IMR-90 (cell line): ENCODE measurements at regions not wholly inside any gene's neighbourhood (a gene's known extent, or its start where the extent isn't known, plus 50 kb on each side); places are given as distances from the start of the nearest gene placed in this dataset.

ENCODE experiments used
- ATAC-seq: fragments of 200-7000 bp; cut with Tn5 transposase; 2 replicates; pipeline ENCODE4 v1.9.1; 2020; ENCODE audit warnings: low read depth, mild to moderate bottlenecking, moderate library complexity
- BruUV-seq: library from RNA; stranded (reverse); fragments of 400-500 nt; replicated peaks from 2 replicates; lab custom pipeline; 2021; lab: Mats Ljungman, UMichigan
- CTCF ChIA-PET: fragments of 300-600 bp; formaldehyde crosslinking; extraction: SDS; loops from one replicate; lab custom pipeline; 2021; ENCODE audit warnings: antibody characterized with exemption; lab: Yijun Ruan, JAX
- POLR2A ChIA-PET: fragments of 300-600 bp; sonication (Branson Sonifier 250); formaldehyde crosslinking; loops from one replicate; lab custom pipeline; 2022; ENCODE audit warnings: antibody characterized with exemption; ENCODE audit not compliant: unreplicated experiment; lab: Charles Lee
- DNase-seq: peaks from one replicate; pipeline ENCODE4 v3.0.0; 2013
- H2AFZ ChIP-seq: replicated peaks from 2 replicates; pipeline ENCODE3; 2013; ENCODE audit warnings: low read length, mild to moderate bottlenecking; ENCODE audit not compliant: poor library complexity
- H2AK5ac ChIP-seq: 2 replicates; pipeline ENCODE4 v1.6.1; 2013; ENCODE audit warnings: low read depth, low read length, inconsistent platforms
- H2AK9ac ChIP-seq: replicated peaks from 2 replicates; pipeline ENCODE3; 2013; ENCODE audit warnings: mild to moderate bottlenecking, low read depth, low read length, moderate library complexity; ENCODE audit not compliant: poor library complexity
- H2BK120ac ChIP-seq: 2 replicates; pipeline ENCODE4 v1.6.1; 2013; ENCODE audit warnings: low read depth, low read length, inconsistent platforms
- H2BK15ac ChIP-seq: 3 replicates; pipeline ENCODE4 v1.6.1; 2013; ENCODE audit warnings: low read depth, low read length, inconsistent platforms
- H2BK20ac ChIP-seq: 2 replicates; pipeline ENCODE4 v1.6.1; 2013; ENCODE audit warnings: low read depth, mild to moderate bottlenecking, inconsistent platforms, low read length, moderate library complexity
- H2BK5ac ChIP-seq: 2 replicates; pipeline ENCODE4 v1.6.1; 2013; ENCODE audit warnings: mild to moderate bottlenecking, low read depth, low read length, inconsistent platforms; ENCODE audit not compliant: poor library complexity, severe bottlenecking
- H3K14ac ChIP-seq: replicated peaks from 2 replicates; pipeline ENCODE4 v1.6.1; 2013; ENCODE audit warnings: low read depth, low read length, inconsistent platforms
- H3K18ac ChIP-seq: 2 replicates; pipeline ENCODE4 v1.6.1; 2013; ENCODE audit warnings: low read depth, low read length, control low read depth
- H3K23ac ChIP-seq: 2 replicates; pipeline ENCODE4 v1.6.1; 2013; ENCODE audit warnings: low read depth, low read length, inconsistent platforms
- H3K27ac ChIP-seq: 2 replicates; pipeline ENCODE4 v1.5.1; 2013; ENCODE audit warnings: mild to moderate bottlenecking, control low read depth, low read length; ENCODE audit not compliant: insufficient read depth
- H3K27me3 ChIP-seq: 2 replicates; pipeline ENCODE4 v1.6.1; 2013; ENCODE audit warnings: low read length; ENCODE audit not compliant: control insufficient read depth, insufficient read depth
- H3K36me3 ChIP-seq: 2 replicates; pipeline ENCODE4 v1.6.1; 2013; ENCODE audit warnings: low read length, mixed read lengths; ENCODE audit not compliant: control insufficient read depth, insufficient read depth
- H3K4ac ChIP-seq: 2 replicates; pipeline ENCODE4 v1.6.1; 2013; ENCODE audit warnings: low read depth, low read length, inconsistent platforms
- H3K4me1 ChIP-seq: 2 replicates; pipeline ENCODE4 v1.6.1; 2013; ENCODE audit warnings: low read length, mixed read lengths; ENCODE audit not compliant: control insufficient read depth, insufficient read depth
- H3K4me2 ChIP-seq: 2 replicates; pipeline ENCODE4 v1.6.1; 2013; ENCODE audit warnings: low read depth, mild to moderate bottlenecking, control low read depth, low read length, moderate library complexity
- H3K4me3 ChIP-seq: 2 replicates; pipeline ENCODE4 v1.5.1; 2013; ENCODE audit warnings: low read depth, mild to moderate bottlenecking, control low read depth, low read length, moderate library complexity; ENCODE audit not compliant: insufficient read depth
- H3K56ac ChIP-seq: 2 replicates; pipeline ENCODE4 v1.6.1; 2013; ENCODE audit warnings: low read length, inconsistent platforms; ENCODE audit not compliant: insufficient read depth; ENCODE audit errors: extremely low read depth
- H3K79me1 ChIP-seq, 2 experiments: 2 replicates each; pipeline ENCODE4 v1.6.1; 2013; ENCODE audit warnings: low read length in 2 of 2, inconsistent platforms in 1 of 2, low read depth in 1 of 2
- H3K9ac ChIP-seq: 2 replicates; pipeline ENCODE4 v1.6.1; 2013; ENCODE audit warnings: low read depth, low read length, control low read depth
- H3K9me1 ChIP-seq: 2 replicates; pipeline ENCODE4 v1.6.1; 2013; ENCODE audit warnings: low read length, inconsistent platforms; ENCODE audit not compliant: insufficient read depth
- H3K9me3 ChIP-seq: 2 replicates; pipeline ENCODE4 v1.6.1; 2013; ENCODE audit warnings: low read length; ENCODE audit not compliant: control insufficient read depth, insufficient read depth
- H4K20me1 ChIP-seq: 2 replicates; pipeline ENCODE4 v1.6.1; 2013; ENCODE audit warnings: low read length, inconsistent platforms; ENCODE audit not compliant: insufficient read depth
- H4K5ac ChIP-seq: 2 replicates; pipeline ENCODE4 v1.6.1; 2013; ENCODE audit warnings: mild to moderate bottlenecking, low read depth, low read length, control low read depth
- H4K8ac ChIP-seq, 2 experiments: 2 replicates each; pipeline ENCODE4 v1.6.1; 2013; ENCODE audit warnings: low read depth in 2 of 2, low read length in 2 of 2, control low read depth in 1 of 2, inconsistent platforms in 1 of 2
- H4K91ac ChIP-seq: 2 replicates; pipeline ENCODE4 v1.6.1; 2013; ENCODE audit warnings: low read depth, low read length, inconsistent platforms; ENCODE audit not compliant: insufficient read depth
- BHLHE40 ChIP-seq: fragments of 150-350 bp; IDR thresholded peaks from 2 replicates; pipeline ENCODE4 v1.6.1; 2016; ENCODE audit warnings: mild to moderate bottlenecking, low read depth, low read length
- FOS ChIP-seq: fragments of 150-350 bp; IDR thresholded peaks from 2 replicates; pipeline ENCODE4 v1.6.1; 2016; ENCODE audit warnings: low read depth, low read length
- RAD21 ChIP-seq: IDR thresholded peaks from 2 replicates; pipeline ENCODE4 v1.6.1; 2012; ENCODE audit warnings: low read length, improper control_type of control experiment
- WGBS, 2 experiments: methylation state at CpG; one replicate each; pipeline versions ENCODE4 v1.1.5 to v1.1.7; 2013; ENCODE audit warnings: missing lambda C conversion rate in 2 of 2; ENCODE audit not compliant: insufficient read length in 1 of 2; ENCODE audit errors: extremely low coverage in 2 of 2; 5-methylcytosine and 5-hydroxymethylcytosine counted together
- dilution Hi-C: fragments of 300-500 bp; cut with HindIII; formaldehyde crosslinking; loops from one replicate; pipeline ENCODE4 v1.14.3; 2018; ENCODE audit warnings: low sequenced_read_pairs; ENCODE audit not compliant: unreplicated experiment
- in situ Hi-C: fragments of 300-500 bp; cut with MboI; formaldehyde crosslinking; loops from 3 replicates; pipeline ENCODE4 v1.14.3; 2019; ENCODE audit warnings: low sequenced_read_pairs, inconsistent platforms, mixed read lengths
- intact Hi-C: fragments of 100-400 bp; cut with micrococcal nuclease; formaldehyde crosslinking; loops from 2 replicates; pipeline ENCODE4 v1.10.0; 2022

- Histone ChIP-seq H3K9me3 (no peaks in the 10 kb centered on the region), H4K91ac (no peak overlapping the region), H2AFZ (no peak overlapping the region), H3K9me1 (peaks cover 3% of the 10 kb centered on the region), H3K36me3 (no peaks in the 10 kb centered on the region), H3K9ac (no peak overlapping the region), H3K79me1 (no peaks in the 10 kb centered on the region), H3K23ac (no peak overlapping the region), H4K20me1 (no peaks in the 10 kb centered on the region), H2BK20ac (no peak overlapping the region), H2BK5ac (no peak overlapping the region), H2BK15ac (no peak overlapping the region), H3K4me1 (no peaks in the 10 kb centered on the region; the same call in 1 of the 2 replicates), H3K4me2 (peak overlapping the region; percentile 33; the same call in 1 of the 2 replicates), H3K56ac (no peak overlapping the region), H2BK120ac (no peak overlapping the region), H3K27ac (no peak overlapping the region), H3K4ac (no peak overlapping the region), H3K4me3 (no peak overlapping the region), H2AK9ac (no peak overlapping the region), H2AK5ac (no peak overlapping the region), H3K27me3 (no peaks in the 10 kb centered on the region), H4K8ac (no peak overlapping the region), H3K18ac (no peak overlapping the region), H4K5ac (no peak overlapping the region), H3K14ac (no peak overlapping the region)
- WGBS, 2 experiments, result no CpG with 5 or more reads among the region's 3 CpGs
- 0 out of 2 replicates have a peak, but pooled peaks have one; percentile 5 for TF ChIP-seq BHLHE40
- TF ChIP-seq FOS, result peak; percentile 30; the same call in 1 of the 2 replicates
- TF ChIP-seq RAD21, result no peak
- POLR2A ChIA-PET, result interaction anchor here (0.6 kb wide), 1 partner anchor 14 kb away, joined by 10 read pairs; no protein-coding TSS in a partner anchor
- dilution Hi-C loops, result no loop called here
- CTCF ChIA-PET, result interaction anchor here (0.6 to 0.7 kb wide), 2 partner anchors 8 to 124 kb away, joined by 3 to 4 read pairs; no protein-coding TSS in a partner anchor
- no TSS peak for BruUV-seq
- peak; percentile 48 for DNase-seq
- intact Hi-C loops, result no loop called here
- peak; percentile 14; the same call in 1 of the 2 replicates for ATAC-seq
- in situ Hi-C loops, result no loop called here
Measured at GRCh38 chr18:67386032-67386431, 130.5 kb downstream of the DSEL start.
